OCI-LY3 (cell line): ENCODE measurements at regions not wholly inside any gene's neighbourhood (a gene's known extent, or its start where the extent isn't known, plus 50 kb on each side); places are given as distances from the start of the nearest gene placed in this dataset.

Source experiments
- H2AFZ ChIP-seq: fragments of 200-600, 300-600 bp; shearing (Covaris generic); 2 replicates; pipeline ENCODE4 v1.6.0; 2014; ENCODE audit warnings: antibody characterized with exemption, low read depth, low read length
- H3K27ac ChIP-seq: fragments of 200-600, 300-600 bp; sonication (generic); 2 replicates; pipeline ENCODE4 v1.5.1; 2014; ENCODE audit warnings: mild to moderate bottlenecking, low read length, moderate library complexity, mixed read lengths
- H3K27me3 ChIP-seq: fragments of 200-600, 300-600 bp; sonication (generic); 2 replicates; pipeline ENCODE4 v1.6.1; 2014; ENCODE audit warnings: low read depth, low read length, mixed read lengths
- H3K36me3 ChIP-seq: fragments of 200-600, 300-600 bp; sonication (generic); replicated peaks from 2 replicates; pipeline ENCODE3; 2014; ENCODE audit warnings: low read depth, low read length, mixed read lengths
- H3K4me1 ChIP-seq: fragments of 300-600, 200-600 bp; sonication (generic); 2 replicates; pipeline ENCODE4 v1.6.1; 2014; ENCODE audit warnings: low read length, mixed read lengths
- H3K4me2 ChIP-seq: fragments of 200-600, 300-600 bp; sonication (generic); 2 replicates; pipeline ENCODE4 v1.6.1; 2014; ENCODE audit warnings: low read length, mixed read lengths
- H3K4me3 ChIP-seq: fragments of 300-600, 200-600 bp; sonication (generic); 2 replicates; pipeline ENCODE4 v1.5.1; 2014; ENCODE audit warnings: antibody characterized with exemption, mild to moderate bottlenecking, low read length, moderate library complexity
- H3K79me2 ChIP-seq: fragments of 300-600, 200-600 bp; shearing (Covaris generic); 2 replicates; pipeline ENCODE4 v1.6.1; 2014; ENCODE audit warnings: mild to moderate bottlenecking, low read length, mixed read lengths
- H3K9ac ChIP-seq: fragments of 300-600, 200-600 bp; shearing (Covaris generic); 2 replicates; pipeline ENCODE4 v1.6.0; 2014; ENCODE audit warnings: mild to moderate bottlenecking, low read length, moderate library complexity
- H3K9me3 ChIP-seq: fragments of 200-600, 300-600 bp; shearing (Covaris generic); 2 replicates; pipeline ENCODE4 v1.6.1; 2014; ENCODE audit warnings: low read length, mixed read lengths; ENCODE audit not compliant: insufficient read depth
- H4K20me1 ChIP-seq: fragments of 200-600, 300-600 bp; sonication (generic); 2 replicates; pipeline ENCODE4 v1.6.1; 2016; ENCODE audit warnings: low read length, mixed read lengths; ENCODE audit not compliant: insufficient read depth
- EZH2phosphoT487 ChIP-seq: fragments of 200-600 bp; shearing (Covaris generic); IDR thresholded peaks from 2 replicates; pipeline ENCODE4 v1.6.1; 2018; ENCODE audit warnings: antibody characterized with exemption, mixed run types, low read depth
- TF ChIP-seq, protein P1 (sequence below): fragments of 200-600, 300-600 bp; sonication (generic); IDR thresholded peaks from 2 replicates; pipeline ENCODE4 v1.5.1; 2014; ENCODE audit warnings: antibody characterized with exemption, low read length, low read depth

DNA sequence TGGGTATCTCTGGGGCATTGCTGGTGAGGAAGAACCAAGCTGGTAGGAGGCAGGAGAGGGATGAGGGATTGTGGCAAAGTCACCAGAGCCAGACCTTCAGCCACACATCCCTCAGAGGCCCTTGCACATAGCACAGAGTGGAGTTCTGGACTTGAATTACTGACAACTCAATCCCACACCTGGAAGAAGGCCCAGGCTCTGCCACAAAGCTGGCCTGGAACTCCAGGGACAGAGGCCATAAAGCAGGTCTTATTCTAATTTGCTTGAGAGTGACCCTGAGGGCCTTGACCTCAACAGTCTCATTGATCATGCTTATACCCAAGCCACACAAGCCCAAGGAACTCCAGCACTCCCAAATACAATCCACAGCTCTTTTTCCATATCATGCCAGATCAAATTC lies 486.2 kb upstream of the ZMIZ1 start:
- TF ChIP-seq, protein P1, sequence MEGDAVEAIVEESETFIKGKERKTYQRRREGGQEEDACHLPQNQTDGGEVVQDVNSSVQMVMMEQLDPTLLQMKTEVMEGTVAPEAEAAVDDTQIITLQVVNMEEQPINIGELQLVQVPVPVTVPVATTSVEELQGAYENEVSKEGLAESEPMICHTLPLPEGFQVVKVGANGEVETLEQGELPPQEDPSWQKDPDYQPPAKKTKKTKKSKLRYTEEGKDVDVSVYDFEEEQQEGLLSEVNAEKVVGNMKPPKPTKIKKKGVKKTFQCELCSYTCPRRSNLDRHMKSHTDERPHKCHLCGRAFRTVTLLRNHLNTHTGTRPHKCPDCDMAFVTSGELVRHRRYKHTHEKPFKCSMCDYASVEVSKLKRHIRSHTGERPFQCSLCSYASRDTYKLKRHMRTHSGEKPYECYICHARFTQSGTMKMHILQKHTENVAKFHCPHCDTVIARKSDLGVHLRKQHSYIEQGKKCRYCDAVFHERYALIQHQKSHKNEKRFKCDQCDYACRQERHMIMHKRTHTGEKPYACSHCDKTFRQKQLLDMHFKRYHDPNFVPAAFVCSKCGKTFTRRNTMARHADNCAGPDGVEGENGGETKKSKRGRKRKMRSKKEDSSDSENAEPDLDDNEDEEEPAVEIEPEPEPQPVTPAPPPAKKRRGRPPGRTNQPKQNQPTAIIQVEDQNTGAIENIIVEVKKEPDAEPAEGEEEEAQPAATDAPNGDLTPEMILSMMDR, result no peak
- TF ChIP-seq EZH2phosphoT487, result no peak
- Histone ChIP-seq H3K9me3 (no peaks in the 10 kb centered on the region), H3K4me1 (peaks cover 20% of the 10 kb centered on the region), H3K27ac (no peak overlapping the region), H3K9ac (no peak overlapping the region), H3K79me2 (no peaks in the 10 kb centered on the region), H2AFZ (no peak overlapping the region), H4K20me1 (no peaks in the 10 kb centered on the region), H3K4me3 (no peak overlapping the region), H3K36me3 (no peaks in the 10 kb centered on the region), H3K27me3 (no peaks in the 10 kb centered on the region), H3K4me2 (no peak overlapping the region)

DNA sequence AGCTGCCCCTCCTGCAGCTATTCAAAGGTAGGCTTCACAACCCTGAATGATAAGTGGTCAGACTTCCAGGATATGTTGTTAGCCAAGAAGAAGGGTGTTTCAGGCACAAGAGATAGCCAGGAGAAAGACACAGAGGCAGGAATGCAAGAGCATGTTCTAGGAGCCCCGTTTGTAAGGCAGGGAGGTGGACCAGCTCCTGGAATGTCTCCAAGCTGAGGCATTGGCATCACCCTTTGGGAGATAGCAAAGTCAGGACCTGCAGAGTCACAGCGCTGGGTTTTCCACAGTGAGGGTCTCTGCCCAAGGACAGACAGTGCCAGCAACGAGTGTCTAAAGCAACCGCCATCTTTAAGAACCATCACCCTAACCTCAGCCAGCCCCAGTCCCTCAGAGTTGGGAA lies 484.5 kb upstream of the ZMIZ1 start:
- Histone ChIP-seq H3K36me3 (no peaks in the 10 kb centered on the region), H3K9me3 (no peaks in the 10 kb centered on the region), H4K20me1 (no peaks in the 10 kb centered on the region), H2AFZ (no peak overlapping the region), H3K9ac (no peak overlapping the region), H3K4me3 (no peak overlapping the region), H3K4me1 (peaks cover 2% of the 10 kb centered on the region), H3K27ac (no peak overlapping the region), H3K4me2 (no peak overlapping the region), H3K79me2 (no peaks in the 10 kb centered on the region), H3K27me3 (no peaks in the 10 kb centered on the region)
- TF ChIP-seq EZH2phosphoT487, result no peak
- TF ChIP-seq, protein P1, result no peak

DNA sequence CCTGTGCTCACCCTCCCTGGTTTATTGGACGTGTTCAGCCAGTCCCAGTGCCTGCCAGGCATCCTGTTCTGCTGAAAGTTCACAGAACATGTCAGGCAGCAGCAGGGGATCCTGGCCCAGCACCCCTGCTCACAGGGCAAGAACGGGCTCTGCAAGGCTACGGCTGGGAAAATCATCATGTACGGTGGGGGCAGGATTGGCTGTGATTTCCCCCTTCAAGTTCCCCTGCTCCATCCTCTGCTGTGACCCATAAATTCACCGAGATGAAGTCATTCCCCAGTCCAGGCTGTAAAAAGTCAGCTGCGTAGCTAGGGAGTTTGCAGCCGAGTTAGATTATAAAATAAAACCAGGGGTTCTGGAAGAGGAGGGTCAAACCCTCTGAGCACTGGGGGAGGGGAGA lies 484.1 kb upstream of the ZMIZ1 start:
- no peak overlapping the region for H3K4me2 ChIP-seq
- H3K27ac ChIP-seq, result no peak overlapping the region
- no peak overlapping the region for H3K4me3 ChIP-seq
- H3K36me3 ChIP-seq, result no peaks in the 10 kb centered on the region
- no peak overlapping the region for H2AFZ ChIP-seq
- H3K9me3 ChIP-seq, result no peaks in the 10 kb centered on the region
- no peaks in the 10 kb centered on the region for H3K27me3 ChIP-seq
- H3K4me1 ChIP-seq, result no peaks in the 10 kb centered on the region
- H4K20me1 ChIP-seq, result no peaks in the 10 kb centered on the region
- H3K79me2 ChIP-seq, result no peaks in the 10 kb centered on the region
- no peak for TF ChIP-seq EZH2phosphoT487
- no peak overlapping the region for H3K9ac ChIP-seq

DNA sequence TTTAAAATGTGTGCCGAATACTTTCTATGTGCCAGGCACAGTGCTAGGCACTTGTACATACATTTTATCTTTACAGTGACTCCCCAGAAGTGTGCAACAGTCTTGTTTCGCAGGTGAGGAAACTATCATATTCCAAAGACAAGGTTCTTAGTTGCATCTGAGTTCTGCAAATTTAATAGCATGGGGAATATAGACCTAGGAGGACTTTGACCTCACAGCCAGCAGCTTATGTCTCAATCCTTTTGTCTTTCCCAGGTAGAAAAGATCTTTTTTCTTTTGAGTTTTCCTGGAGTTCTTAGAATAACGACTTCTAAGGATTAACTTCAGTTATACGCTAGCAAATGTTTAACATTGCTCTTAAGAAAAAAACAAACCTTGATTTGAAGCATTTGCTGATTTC lies 482.8 kb upstream of the ZMIZ1 start:
- no peaks in the 10 kb centered on the region for H3K36me3 ChIP-seq
- 0 out of 2 replicates have a peak, but pooled peaks cover under 1% of the 10 kb centered on the region for H3K27me3 ChIP-seq
- no peaks in the 10 kb centered on the region for H3K4me1 ChIP-seq
- H4K20me1 ChIP-seq, result no peaks in the 10 kb centered on the region
- no peak overlapping the region for H3K4me3 ChIP-seq
- no peak overlapping the region for H3K9ac ChIP-seq
- no peak overlapping the region for H3K27ac ChIP-seq
- TF ChIP-seq, protein P1, result no peak
- TF ChIP-seq EZH2phosphoT487, result no peak
- H3K9me3 ChIP-seq, result no peaks in the 10 kb centered on the region
- no peaks in the 10 kb centered on the region for H3K79me2 ChIP-seq
- H3K4me2 ChIP-seq, result no peak overlapping the region
- no peak overlapping the region for H2AFZ ChIP-seq
